NCI-H2081 (cell line): ENCODE measurements at regions not wholly inside any gene's neighbourhood (a gene's known extent, or its start where the extent isn't known, plus 50 kb on each side); places are given as distances from the start of the nearest gene placed in this dataset.
A peak's percentile ranks its signal among the peaks of the same experiment; 100 is the strongest.

Experiments
- DNase-seq, 2 experiments: peaks; one replicate each; lab custom pipeline; 2025; lab: John Stamatoyannopoulos, UW

- no peak for DNase-seq
Observed at GRCh38 chr1:222288053-222288452, 259.9 kb downstream of the HHIPL2 start.

GRCh38 chr1:222286011-222286410 lies 261.9 kb downstream of the HHIPL2 start:
- no peak for DNase-seq

GRCh38 chr1:222285526-222285925 lies 262.4 kb downstream of the HHIPL2 start:
- no peak for DNase-seq

DNA sequence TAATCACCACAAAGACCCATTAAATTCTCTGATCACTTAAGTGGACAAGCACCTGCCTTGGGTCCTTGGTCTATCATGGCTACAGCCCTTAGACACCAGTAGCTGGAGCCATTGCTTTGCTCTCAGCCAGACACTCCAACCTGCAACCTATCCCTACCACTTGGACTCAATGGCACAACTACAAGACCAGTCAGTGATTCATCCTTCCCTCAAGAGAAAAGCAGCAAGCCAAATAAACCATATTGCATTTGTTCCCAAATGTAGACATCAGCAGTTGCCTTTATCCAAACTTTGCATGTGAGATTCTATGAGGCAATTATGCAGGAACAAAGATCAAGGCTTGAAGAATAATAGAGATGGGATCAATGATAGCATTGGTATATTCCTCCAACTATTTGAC lies 263.4 kb downstream of the HHIPL2 start:
- no peak for DNase-seq

GRCh38 chr1:222283147-222283768 lies 264.6 kb downstream of the HHIPL2 start:
- DNase-seq: no peak

GRCh38 chr1:222279591-222279990 lies 268.3 kb downstream of the HHIPL2 start:
- DNase-seq: no peak

GRCh38 chr1:222278501-222278900 lies 269.4 kb downstream of the HHIPL2 start:
- DNase-seq: no peak

GRCh38 chr1:222275729-222276465 lies 272.0 kb downstream of the HHIPL2 start:
- DNase-seq: peak; percentile 91 to 96

GRCh38 chr1:222275001-222275728 lies 272.7 kb downstream of the HHIPL2 start:
- DNase-seq: no peak

DNA sequence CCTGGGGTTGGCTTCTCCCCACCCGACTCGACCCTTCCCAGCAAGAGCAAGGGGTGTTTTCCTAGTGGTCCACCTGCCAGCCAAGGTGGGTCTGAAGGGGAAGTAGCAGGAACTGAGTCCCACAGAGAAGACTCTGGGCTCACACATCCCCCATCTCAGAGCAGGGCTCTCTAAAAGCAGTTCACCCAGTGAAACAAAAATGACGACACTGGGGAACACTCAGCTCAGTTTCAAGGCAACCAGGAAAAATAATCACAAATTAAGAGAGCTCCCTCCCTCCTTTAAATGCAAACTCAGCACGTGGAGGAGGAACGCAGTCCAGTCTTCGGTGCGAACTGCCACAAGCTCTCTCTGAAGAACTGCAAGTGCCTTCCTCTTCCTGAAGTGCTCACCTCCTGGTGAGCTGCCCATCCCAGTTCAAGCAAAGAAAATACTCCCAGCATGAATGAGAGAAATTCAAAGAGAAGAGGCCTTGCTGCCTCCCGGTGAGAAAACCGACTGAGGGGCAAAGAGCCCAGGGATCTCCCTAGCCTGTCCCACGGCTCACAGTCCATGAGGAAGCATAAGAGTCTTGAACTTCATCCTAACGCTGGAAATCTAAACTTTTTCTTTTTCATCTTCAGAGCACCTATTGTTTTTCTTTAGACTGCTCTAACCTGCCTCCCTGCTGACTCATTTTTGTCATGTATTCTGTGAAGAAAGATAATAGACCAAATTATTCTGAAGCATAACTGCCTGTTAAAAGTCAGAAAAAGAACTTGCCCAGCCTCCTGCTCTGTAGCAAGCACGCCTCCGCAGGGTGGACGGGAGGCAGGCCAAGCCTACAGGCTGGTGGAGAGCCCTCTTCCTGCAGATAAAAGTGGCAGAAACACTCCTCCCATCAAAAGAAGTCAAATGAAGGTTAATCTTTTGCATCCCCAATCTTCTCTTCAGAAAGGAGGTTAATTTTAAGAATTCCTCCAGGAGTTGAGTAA lies 281.4 kb downstream of the HHIPL2 start:
- DNase-seq: no peak

GRCh38 chr1:222263791-222264190 lies 284.1 kb downstream of the HHIPL2 start:
- no peak for DNase-seq

GRCh38 chr1:222257027-222257426 lies 290.9 kb downstream of the HHIPL2 start:
- DNase-seq: no peak

DNA sequence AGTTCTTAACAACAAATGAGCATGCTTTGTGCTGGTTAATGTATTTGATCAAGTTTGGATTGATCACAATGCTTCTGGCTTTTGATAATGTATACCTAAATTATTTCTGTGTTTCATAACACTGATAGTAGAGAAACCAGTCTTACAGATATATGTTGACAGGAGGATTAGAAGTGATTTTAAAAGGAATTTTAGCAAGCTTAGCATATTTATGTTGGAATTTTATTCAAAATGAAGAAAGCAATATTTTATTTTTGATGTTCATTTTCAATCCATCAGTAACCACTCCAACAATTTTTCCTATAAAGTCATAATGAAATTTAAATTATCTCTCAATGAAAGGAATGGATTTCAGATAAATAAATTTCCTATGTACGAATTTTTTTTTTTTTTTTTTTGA lies 291.8 kb downstream of the HHIPL2 start:
- DNase-seq: no peak

DNA sequence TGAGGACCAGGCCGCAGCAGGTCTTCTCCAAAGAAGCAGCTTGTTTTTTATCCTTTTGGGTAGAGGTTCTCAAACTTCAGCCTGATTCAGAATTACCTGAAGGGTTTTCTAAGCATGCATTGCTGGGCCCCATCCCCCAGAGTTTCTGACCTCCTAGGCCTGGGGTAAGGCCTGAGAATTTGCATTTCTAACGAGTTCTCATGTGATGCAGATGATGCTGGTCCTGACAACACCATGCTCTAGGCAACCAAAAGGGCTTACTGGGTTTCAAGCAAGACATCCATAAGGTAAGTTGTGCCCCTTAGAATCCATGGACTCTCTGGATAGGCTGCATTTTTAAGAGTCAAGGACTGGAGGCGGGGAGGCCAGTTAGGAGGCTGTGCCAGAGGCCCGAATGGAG lies 295.1 kb downstream of the HHIPL2 start:
- DNase-seq: no peak

DNA sequence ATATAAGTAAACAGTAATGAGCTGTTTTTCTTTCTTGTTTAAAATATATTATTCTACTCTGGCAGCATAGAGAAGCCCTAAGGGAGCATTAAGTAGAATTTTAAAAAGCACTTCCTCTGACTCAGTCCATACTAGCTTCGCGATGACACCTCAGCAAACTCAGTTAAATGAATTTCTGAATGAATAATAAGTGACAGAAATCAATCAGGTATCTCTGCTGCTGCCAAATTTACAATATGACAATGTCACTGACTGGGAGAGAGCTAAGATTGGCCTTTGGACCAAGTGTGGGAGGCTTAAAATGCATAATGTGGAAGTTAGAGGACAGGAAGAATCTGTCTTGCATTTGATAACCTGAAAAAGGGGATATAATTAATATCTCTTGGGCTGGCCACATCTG lies 296.1 kb downstream of the HHIPL2 start:
- DNase-seq: no peak

DNA sequence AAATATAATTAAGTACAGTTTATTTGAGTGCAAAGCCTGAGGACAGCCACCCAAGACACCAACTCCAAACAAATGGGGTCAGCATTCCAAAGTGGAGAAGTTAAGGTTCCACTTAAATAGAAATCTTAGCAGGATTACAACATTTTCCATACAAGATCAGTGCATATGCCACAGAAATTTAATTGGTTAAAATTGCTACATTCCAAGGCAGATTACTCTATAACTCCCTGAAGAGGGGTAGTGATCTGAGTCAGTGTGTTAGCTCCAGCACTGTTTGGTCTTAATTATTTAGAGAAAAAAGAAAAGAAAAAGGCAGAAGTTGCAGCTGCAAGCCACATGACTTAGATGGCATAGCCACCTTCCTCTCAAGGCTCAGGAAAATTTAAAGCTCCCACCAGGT lies 297.5 kb downstream of the HHIPL2 start:
- DNase-seq: no peak

DNA sequence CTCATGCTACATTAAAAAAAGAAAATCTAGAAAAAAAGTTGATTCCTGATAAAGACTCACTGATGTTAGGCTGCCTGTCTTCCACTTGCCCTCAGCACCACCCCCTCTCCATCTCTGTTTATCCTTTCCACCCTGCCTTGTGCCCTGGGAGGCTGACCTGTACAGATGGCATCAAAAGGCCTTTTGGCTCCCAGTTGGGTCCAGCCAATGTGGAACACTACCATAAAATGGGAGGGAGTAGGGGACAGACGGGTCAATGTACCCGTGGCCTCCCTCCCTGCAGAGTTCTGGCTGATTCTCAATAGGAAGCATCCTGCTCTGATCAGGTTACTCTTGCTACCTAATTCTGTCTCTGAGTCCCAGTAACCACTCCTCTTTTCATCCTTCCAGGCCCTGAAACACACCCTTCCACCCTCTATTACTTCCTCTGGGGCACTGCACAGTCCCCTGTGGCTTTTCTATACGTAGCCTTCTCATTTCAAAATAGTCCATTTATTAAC lies 300.0 kb downstream of the HHIPL2 start:
- DNase-seq: no peak

DNA sequence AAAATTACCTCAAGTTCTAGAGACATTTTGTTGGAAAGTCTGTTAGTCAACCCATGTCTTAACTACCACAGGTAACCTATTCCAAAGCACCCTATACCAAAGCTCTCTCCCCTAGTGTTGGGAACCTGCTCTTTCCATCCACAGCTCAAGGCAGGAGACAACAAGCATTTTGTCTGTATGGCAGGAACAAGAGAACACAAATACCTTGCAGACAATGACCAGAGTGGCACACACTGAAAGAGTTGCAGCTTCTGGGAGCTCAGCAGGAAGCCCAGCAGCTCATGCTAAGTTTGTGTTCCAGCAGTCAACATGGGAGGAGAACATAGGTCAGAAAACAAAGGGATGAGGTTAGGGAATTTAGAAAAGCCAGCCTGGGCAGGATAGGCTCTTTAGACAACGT lies 300.8 kb downstream of the HHIPL2 start:
- no peak for DNase-seq

GRCh38 chr1:222243902-222244301 lies 304.0 kb downstream of the HHIPL2 start:
- DNase-seq: peak in 1 of 2 experiments; percentile 28

DNA sequence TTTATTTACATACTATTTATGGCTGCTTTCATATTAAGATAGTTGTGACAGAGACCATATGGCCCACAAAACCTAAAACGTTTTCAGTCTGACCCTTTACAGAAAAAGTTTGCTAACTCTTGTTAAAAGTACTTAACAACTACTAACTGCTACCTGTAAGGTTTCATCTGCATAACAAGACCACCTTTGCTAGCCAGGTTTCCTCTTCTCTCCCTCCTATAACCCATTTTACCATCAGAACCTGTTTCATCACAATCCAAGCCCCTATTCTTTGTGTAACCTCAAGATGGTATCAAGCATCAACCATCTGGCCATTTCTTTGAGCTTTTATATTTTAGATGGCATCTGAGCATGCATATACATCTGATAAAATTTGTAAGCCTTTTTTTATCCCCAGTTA lies 305.4 kb downstream of the HHIPL2 start:
- DNase-seq: no peak

DNA sequence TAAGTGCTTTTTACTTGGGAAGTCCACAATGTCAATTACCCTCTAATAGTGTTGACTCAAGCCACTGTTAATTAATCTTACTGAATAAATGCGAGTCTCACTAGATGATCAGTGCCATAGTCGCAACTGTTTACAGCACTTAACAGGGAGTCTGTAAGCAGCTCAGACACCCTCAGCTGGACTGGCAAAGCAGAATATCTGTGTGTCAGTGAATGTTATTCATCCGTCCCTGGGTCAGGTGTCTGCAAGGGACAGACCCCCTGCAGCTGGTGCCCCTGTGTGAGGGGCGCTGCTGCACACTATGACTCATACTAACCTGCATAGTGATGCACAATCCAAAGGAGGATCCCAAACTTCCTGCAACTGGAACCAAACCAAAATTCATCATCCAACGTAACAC lies 306.5 kb downstream of the HHIPL2 start:
- peak in 1 of 2 experiments; percentile 62 for DNase-seq
